Uterus (tissue), 3 donors: ENCODE measurements at regions not wholly inside any gene's neighbourhood (a gene's known extent, or its start where the extent isn't known, plus 50 kb on each side); places are given as distances from the start of the nearest gene placed in this dataset.

Experiments
- DNase-seq, 2 donors: peaks; one replicate each; pipeline ENCODE4 v3.0.0-alpha.2; 2019 to 2020
- H3K27ac ChIP-seq, 2 donors: fragments of 200-600 bp; sonication (generic); 1 replicate in 1 of 2; 2 replicates in 1 of 2; pipeline ENCODE4 v1.5.1; 2016 to 2018
- H3K27me3 ChIP-seq, 2 donors: fragments of 200-600 bp; sonication (generic); one replicate each; pipeline ENCODE4 v1.5.1; 2018 to 2019; ENCODE audit warnings: control low read depth in 1 of 2
- H3K36me3 ChIP-seq, 2 donors: fragments of 200-600 bp; sonication (generic); one replicate each; pipeline ENCODE4 v1.5.1; 2019; ENCODE audit warnings: control low read depth in 1 of 2
- H3K4me1 ChIP-seq, 2 donors: fragments of 200-600 bp; sonication (generic); one replicate each; pipeline ENCODE4 v1.5.1; 2018 to 2019; ENCODE audit warnings: control low read depth in 1 of 2
- H3K4me3 ChIP-seq, 2 donors: fragments of 200-600 bp; sonication (generic); 1 replicate in 1 of 2; 2 replicates in 1 of 2; pipeline ENCODE4 v1.5.1; 2018 to 2019; ENCODE audit warnings: mild to moderate bottlenecking in 1 of 2
- H3K9me3 ChIP-seq, 2 donors: fragments of 200-600 bp; sonication (generic); one replicate each; pipeline ENCODE4 v1.5.1; 2019; ENCODE audit warnings: control low read depth in 1 of 2
- CTCF ChIP-seq, 4 experiments: fragments of 200-600 bp in 2 of 4; fragments of 450-650 bp in 2 of 4; sonication (generic) in 2 of 4; IDR thresholded peaks; one replicate each; pipeline ENCODE4 v1.5.1; 2016 to 2019; ENCODE audit warnings: antibody characterized with exemption in 4 of 4, mild to moderate bottlenecking in 2 of 4, moderate library complexity in 1 of 4
- POLR2A ChIP-seq, 2 donors: fragments of 450-650 bp; IDR thresholded peaks; one replicate each; pipeline ENCODE4 v1.6.1; 2016; ENCODE audit warnings: antibody characterized with exemption in 2 of 2, mild to moderate bottlenecking in 1 of 2, moderate library complexity in 1 of 2
- intact Hi-C: fragments of 100-400 bp; cut with DNase I; formaldehyde crosslinking; loops from one replicate; pipeline ENCODE4 v1.15.1; 2023; ENCODE audit warnings: low total_unique reads
- donor health status: DM: yes; HTN: yes; CAD: no.

DNA sequence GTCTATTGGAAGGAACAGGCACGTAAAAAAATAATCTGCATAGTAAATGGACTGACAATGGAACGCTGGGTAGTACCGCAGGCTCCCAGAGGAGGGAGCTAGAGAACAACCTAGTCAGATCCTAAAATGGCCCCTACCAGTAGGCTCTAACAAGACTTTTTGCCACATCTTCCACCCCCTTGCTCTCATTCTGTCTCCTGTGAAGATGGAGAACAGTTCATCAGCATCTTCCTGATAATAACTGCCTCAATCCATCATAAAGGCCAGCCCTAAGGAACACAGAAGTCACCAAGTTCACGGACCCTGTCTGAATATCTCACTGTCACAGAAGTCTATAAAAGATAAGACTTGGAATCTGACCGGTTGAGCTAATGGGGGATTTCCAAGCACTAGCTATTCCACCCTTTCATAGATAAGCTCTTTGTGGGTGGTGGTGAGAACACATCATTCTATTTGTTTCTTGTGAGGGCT, 133.4 kb downstream of the SLC1A3 start:
- DNase-seq, result no peak
- Histone ChIP-seq H3K4me3 (no peak overlapping the region), H3K27ac (no peak overlapping the region), H3K36me3 (no peaks in the 10 kb centered on the region), H3K27me3 (no peaks in the 10 kb centered on the region), H3K9me3 (no peaks in the 10 kb centered on the region), H3K4me1 (no peaks in the 10 kb centered on the region)
- intact Hi-C loops, result no loop called here
- TF ChIP-seq CTCF (IDR thresholded peaks at IDR 0.05) (peak in 3 of 4 experiments; percentile 13 to 26 (median 14)), POLR2A (IDR thresholded peaks at IDR 0.05) (no peak)

DNA sequence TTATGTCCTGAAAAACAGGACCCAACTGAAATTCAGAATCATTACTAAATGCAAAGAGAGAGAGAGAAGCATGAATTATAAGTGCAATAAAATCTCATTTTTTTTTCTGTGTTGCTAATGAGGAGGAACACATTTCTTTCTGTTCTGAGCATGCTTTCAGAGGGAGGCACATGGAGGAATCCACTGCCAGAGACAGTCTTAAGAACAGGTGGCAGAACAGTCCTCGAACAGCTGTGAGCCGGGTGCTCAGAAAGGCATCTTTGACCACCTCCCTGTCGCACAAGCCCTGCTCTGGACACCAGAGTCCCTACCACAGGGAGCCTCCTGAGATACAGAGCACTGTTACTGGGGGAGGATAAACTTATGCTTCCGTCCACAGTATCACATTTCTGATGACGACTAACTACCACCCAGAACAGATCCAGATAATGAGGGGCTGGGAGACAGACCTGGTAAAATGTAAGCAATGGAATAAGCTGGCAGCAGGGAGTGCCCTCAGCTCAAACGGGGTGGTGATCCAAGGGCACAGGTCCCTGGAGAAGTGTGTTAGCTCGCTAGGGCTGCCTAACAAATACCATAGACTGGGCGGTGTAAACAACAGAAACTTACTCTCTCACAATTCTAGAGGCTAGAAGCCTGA, 134.0 kb downstream of the SLC1A3 start:
- Histone ChIP-seq H3K9me3 (no peaks in the 10 kb centered on the region), H3K27me3 (no peaks in the 10 kb centered on the region), H3K4me1 (no peaks in the 10 kb centered on the region), H3K4me3 (no peak overlapping the region), H3K36me3 (no peaks in the 10 kb centered on the region), H3K27ac (no peak overlapping the region)
- TF ChIP-seq CTCF (IDR thresholded peaks at IDR 0.05), result no peak
- TF ChIP-seq POLR2A (IDR thresholded peaks at IDR 0.05), result no peak
- no peak for DNase-seq
- intact Hi-C loops, result no loop called here

GRCh38 chr5:36741128-36741527, 134.7 kb downstream of the SLC1A3 start:
- TF ChIP-seq CTCF (IDR thresholded peaks at IDR 0.05), result no peak
- no peak for TF ChIP-seq POLR2A (IDR thresholded peaks at IDR 0.05)
- H3K27me3 ChIP-seq, result no peaks in the 10 kb centered on the region
- no peaks in the 10 kb centered on the region for H3K36me3 ChIP-seq
- H3K4me1 ChIP-seq, result no peaks in the 10 kb centered on the region
- H3K4me3 ChIP-seq, result no peak overlapping the region
- H3K27ac ChIP-seq, result no peak overlapping the region
- DNase-seq, result no peak
- intact Hi-C loops, result no loop called here
- H3K9me3 ChIP-seq, result no peaks in the 10 kb centered on the region

DNA sequence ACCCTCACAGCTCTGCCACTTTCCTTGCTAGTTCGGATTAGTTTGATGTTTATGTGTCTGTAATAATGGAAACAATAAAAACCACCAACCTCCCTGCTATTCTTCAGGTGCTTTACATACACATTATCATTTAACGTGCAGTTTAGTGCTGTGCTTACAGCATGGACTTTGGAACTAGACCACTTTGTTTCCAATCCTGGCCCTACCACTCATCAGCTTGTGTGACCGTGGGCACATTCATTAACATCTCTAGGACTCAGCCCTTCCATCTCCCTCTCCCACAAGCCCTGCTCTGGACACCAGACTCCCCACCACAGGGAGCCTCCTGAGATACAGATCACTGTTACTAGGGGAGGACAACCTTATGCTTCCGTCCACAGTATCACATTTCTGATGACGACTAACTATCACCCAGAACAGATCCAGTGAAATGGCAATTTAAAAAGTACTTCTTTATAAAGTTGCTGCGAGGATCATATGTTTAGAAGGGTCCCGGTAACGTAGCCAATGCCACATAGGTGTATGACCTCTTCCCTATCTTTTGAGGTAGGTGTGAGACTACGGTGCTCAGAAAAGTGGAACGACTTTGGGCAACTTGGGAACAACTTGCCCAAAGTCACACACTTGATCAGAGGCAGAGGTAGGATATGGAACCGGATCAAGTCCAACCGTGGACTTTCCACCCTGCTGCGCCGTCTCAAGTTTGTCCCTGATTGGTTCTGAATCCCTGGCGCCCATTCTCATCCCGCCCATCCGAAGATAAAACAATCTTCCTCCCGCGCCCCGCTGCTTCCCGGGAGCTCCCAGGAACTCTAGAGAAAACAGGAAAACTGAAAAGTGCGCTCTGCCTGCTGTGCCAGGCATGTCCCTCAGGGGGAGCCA, 132.4 kb upstream of the NIPBL start:
- Histone ChIP-seq H3K27ac (peak overlapping the region; percentile 33 to 71), H3K9me3 (no peaks in the 10 kb centered on the region), H3K36me3 (no peaks in the 10 kb centered on the region), H3K4me3 (peak overlapping the region; percentile 28 to 63), H3K4me1 (no peaks in the 10 kb centered on the region), H3K27me3 (no peaks in the 10 kb centered on the region)
- TF ChIP-seq POLR2A (IDR thresholded peaks at IDR 0.05) (no peak), CTCF (IDR thresholded peaks at IDR 0.05) (peak in 2 of 4 experiments; percentile 30 to 58)
- intact Hi-C loops, result no loop called here
- DNase-seq, result peak; percentile 45 to 61
